Activated CD8-positive, alpha-beta T cell treated with anti-CD3 and anti-CD28 coated beads, Interleukin-2, amount 10 ng/mL, durations not matched to agents 7 days and 5 days (primary cell): ENCODE measurements at regions not wholly inside any gene's neighbourhood (a gene's known extent, or its start where the extent isn't known, plus 50 kb on each side); places are given as distances from the start of the nearest gene placed in this dataset.
"Not testable (repeated sequence)": the region's sequence is repeated elsewhere in the genome, so short reads cannot be mapped to it uniquely, and the experiment has no call there.

Experiments used
- ATAC-seq: fragments of 150-1000 bp; cut with Tn5 transposase; one replicate; pipeline ENCODE4 v1.10.0; 2021; ENCODE audit warnings: moderate library complexity
- CTCF ChIA-PET: fragments of 350-600 bp; sonication (Branson Sonifier 250); formaldehyde crosslinking; loops from one replicate; lab custom pipeline; 2021; ENCODE audit warnings: antibody characterized with exemption; lab: Charles Lee
- POLR2A ChIA-PET: fragments of 350-600 bp; sonication (Branson Sonifier 250); formaldehyde crosslinking; loops from one replicate; lab custom pipeline; 2021; ENCODE audit warnings: antibody characterized with exemption; lab: Charles Lee
- DNase-seq: peaks from one replicate; pipeline ENCODE4 v3.0.0-alpha.2; 2020
- H3K27ac Mint-ChIP-seq: one replicate; pipeline ENCODE4 v1.8.0; 2021; ENCODE audit warnings: mild to moderate bottlenecking, mixed read lengths
- H3K27me3 Mint-ChIP-seq: one replicate; pipeline ENCODE4 v1.8.0; 2021; ENCODE audit warnings: low read depth, mixed read lengths
- H3K36me3 Mint-ChIP-seq: one replicate; pipeline ENCODE4 v1.8.0; 2021; ENCODE audit warnings: low read depth, mixed read lengths
- H3K4me1 Mint-ChIP-seq: one replicate; pipeline ENCODE4 v1.8.0; 2021; ENCODE audit warnings: low read depth, mixed read lengths
- H3K4me3 Mint-ChIP-seq: one replicate; pipeline ENCODE4 v1.8.0; 2021; ENCODE audit warnings: mild to moderate bottlenecking, mixed read lengths
- H3K9me3 Mint-ChIP-seq: one replicate; pipeline ENCODE4 v1.8.0; 2022; ENCODE audit warnings: mixed read lengths; ENCODE audit not compliant: insufficient read depth

DNA sequence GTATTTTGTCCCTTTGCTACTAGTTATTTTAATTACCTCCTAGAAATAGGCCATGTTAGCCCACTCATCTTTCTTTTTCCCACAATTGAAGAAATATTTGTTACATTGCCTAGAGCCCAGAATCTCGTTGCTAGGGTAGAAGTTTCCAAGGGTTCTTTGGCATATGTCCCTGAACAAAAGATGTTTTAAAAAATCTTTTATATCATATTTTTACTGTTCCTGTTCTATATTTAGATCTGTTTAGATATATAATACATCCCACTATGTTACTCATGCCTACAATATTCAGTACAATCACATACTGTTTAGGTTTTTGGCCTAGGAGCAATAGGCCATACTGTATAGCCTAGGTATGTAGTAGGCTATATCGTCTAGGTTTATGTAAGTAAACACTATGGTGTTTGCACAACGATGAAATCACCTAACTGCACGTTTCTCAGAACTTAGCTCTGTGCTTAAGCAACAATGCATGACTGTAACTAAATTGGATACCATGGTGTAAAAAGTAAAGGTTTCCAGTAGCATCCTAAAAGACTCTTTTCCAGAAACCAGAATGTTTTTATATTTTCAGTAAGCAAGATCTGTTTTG lies 236.0 kb upstream of the SLIT2 start:
- no peaks in the 10 kb centered on the region for H3K27me3 Mint-ChIP-seq

DNA sequence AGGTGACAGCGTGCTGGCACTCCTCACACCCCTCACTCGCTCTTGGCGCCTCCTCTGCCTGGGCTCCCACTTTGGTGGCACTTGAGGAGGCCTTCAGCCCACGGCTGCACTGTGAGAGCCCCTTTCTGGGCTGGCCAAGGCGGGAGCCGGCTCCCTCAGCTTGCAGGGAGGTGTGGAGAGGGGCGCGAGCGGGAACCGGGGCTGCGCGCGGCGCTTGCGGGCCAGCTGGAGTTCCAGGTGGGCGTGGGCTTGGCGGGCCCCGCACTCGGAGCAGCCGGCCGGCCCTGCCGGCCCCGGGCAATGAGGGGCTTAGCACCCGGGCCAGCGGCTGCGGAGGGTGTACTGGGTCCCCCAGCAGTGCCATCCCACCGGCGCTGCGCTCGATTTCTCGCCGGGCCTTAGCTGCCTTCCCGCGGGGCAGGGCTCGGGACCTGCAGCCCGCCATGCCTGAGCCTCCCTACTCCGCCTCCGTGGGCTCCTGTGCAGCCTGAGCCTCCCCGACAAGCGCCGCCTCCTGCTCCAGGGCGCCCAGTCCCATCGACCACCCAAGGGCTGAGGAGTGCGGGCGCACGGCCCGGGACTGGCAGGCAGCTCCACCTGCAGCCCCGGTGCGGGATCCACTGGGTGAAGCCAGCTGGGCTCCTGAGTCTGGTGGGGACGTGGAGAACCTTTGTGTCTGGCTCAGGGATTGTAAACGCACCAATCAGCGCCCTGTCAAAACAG lies 247.7 kb upstream of the SLIT2 start:
- DNase-seq, H3K36me3 Mint-ChIP-seq, H3K9me3 Mint-ChIP-seq, H3K27me3 Mint-ChIP-seq, CTCF ChIA-PET, POLR2A ChIA-PET, ATAC-seq, H3K4me1 Mint-ChIP-seq, H3K4me3 Mint-ChIP-seq, H3K27ac Mint-ChIP-seq: not testable (repeated sequence)

More for the DNA sequence above, 236.0 kb upstream of the SLIT2 start:
- ATAC-seq (no peak), DNase-seq (no peak)
- Mint-ChIP-seq H3K4me3 (no peak overlapping the region), H3K4me1 (no peaks in the 10 kb centered on the region), H3K27ac (no peak overlapping the region), H3K9me3 (peaks cover 15% of the 10 kb centered on the region), H3K36me3 (no peaks in the 10 kb centered on the region)
- CTCF ChIA-PET: no interaction called here
- POLR2A ChIA-PET: no interaction called here

DNA sequence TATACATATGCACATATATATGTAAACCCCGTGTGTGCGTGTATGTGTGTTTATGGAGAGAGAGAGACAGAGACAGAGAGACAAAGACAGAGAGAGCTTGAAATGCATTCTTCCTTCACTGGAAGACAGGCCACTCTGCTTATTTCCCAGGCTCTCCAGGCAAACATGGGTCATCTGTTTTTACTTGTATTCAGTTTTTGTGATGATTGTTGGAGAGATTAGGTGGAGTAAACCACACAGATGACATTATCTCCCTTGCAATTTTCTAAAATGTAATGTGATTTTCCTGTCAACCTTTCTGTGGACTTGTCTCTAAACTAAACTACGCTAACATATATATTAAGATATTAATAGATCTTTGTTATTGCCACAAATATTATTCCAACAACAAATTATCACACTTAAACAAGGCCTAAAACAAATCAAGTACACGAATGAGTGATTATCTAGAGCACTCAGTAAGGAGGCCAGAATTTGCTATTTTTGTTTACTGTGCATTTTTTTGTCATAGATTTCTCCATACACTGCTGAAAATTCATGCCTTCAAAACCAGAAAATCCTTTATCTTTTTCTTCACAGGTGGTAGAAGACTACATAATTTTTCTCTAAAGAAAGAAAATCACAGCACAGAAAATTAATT lies 251.8 kb upstream of the SLIT2 start:
- CTCF ChIA-PET: no interaction called here
- POLR2A ChIA-PET: no interaction called here
- no peaks in the 10 kb centered on the region for H3K27me3 Mint-ChIP-seq
- ATAC-seq: no peak
- H3K27ac Mint-ChIP-seq: no peak overlapping the region
- no peak for DNase-seq
- no peaks in the 10 kb centered on the region for H3K4me1 Mint-ChIP-seq
- no peaks in the 10 kb centered on the region for H3K36me3 Mint-ChIP-seq
- peaks cover 3% of the 10 kb centered on the region for H3K9me3 Mint-ChIP-seq
- no peak overlapping the region for H3K4me3 Mint-ChIP-seq

DNA sequence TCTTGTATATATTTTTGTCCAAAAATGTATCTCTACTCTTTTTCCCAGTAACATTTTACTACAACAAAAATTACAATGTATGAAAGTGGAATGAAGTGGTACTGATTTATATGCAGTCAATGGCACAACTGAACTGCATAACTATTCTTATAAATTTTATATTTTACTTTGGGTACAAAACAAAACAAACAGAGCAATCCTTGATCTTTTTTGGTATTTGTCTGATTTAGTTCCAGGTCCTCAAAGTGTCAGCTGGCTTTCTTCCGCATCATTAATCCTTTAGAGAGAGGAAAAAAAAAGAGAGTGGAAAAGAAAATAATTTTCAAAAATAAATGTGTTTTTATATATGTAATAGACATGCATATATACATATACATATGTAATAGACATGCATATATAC lies 252.4 kb upstream of the SLIT2 start:
- CTCF ChIA-PET: no interaction called here
- Mint-ChIP-seq H3K27ac (no peak overlapping the region), H3K4me1 (no peaks in the 10 kb centered on the region), H3K9me3 (no peaks in the 10 kb centered on the region), H3K27me3 (no peaks in the 10 kb centered on the region), H3K36me3 (no peaks in the 10 kb centered on the region), H3K4me3 (no peak overlapping the region)
- DNase-seq (no peak), ATAC-seq (no peak)
- POLR2A ChIA-PET: no interaction called here

DNA sequence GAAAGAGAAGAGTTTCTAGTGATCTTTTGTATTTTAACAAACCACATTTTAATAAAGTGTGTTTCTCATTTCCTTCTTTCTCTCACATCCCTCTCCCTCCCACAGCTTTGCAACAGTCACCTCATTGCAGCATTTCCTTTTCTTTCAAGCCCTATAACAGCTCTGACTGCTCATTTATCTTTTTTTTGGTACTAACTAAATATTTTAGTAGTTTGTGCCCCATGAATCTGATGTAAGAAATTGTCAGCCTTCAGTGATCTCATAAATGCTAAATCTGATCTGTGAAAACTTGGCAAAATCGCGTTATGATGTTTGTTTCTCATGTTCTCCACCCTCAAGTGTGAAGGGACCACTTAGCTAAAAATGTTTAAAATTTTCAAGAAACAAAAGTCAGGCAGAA lies 258.5 kb upstream of the SLIT2 start:
- ChIA-PET POLR2A (no interaction called here), CTCF (no interaction called here)
- H3K36me3 Mint-ChIP-seq: no peaks in the 10 kb centered on the region
- no peak overlapping the region for H3K27ac Mint-ChIP-seq
- no peak for DNase-seq
- no peaks in the 10 kb centered on the region for H3K27me3 Mint-ChIP-seq
- ATAC-seq: no peak
- no peak overlapping the region for H3K4me3 Mint-ChIP-seq
- H3K4me1 Mint-ChIP-seq: no peaks in the 10 kb centered on the region
- peaks cover 7% of the 10 kb centered on the region for H3K9me3 Mint-ChIP-seq

DNA sequence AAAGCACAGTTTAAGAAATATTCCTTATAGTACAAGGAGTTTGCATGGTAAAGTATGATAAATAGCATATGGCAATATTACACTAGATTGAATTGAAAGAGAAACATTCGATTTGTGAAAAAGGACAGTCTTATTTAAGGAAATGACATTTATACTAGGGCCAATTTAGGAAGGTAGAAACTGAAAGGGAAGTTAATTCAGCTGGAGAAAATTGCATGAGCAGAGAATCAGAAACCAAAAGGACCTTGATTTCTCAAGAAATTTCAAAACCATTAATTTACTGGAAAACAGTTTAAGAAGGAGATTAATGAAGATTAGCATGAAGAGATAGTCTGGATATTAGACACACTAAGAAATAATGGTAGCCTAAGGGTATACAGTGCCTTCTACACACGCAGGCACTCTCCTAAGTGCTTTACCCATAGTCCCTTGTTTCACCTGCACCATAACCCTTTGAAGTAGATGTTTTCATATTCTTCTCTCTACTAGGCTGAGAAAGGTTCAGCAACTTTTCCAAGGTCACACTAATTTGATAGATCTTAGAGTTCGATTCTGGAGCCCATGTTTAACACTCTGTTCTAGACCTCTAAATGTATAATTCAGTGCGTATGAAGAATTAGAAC lies 259.1 kb upstream of the SLIT2 start:
- CTCF ChIA-PET: no interaction called here
- DNase-seq: no peak
- ATAC-seq: no peak
- Mint-ChIP-seq H3K9me3 (peaks cover 7% of the 10 kb centered on the region), H3K4me3 (no peak overlapping the region), H3K36me3 (no peaks in the 10 kb centered on the region), H3K27ac (no peak overlapping the region), H3K4me1 (no peaks in the 10 kb centered on the region), H3K27me3 (no peaks in the 10 kb centered on the region)
- POLR2A ChIA-PET: no interaction called here

DNA sequence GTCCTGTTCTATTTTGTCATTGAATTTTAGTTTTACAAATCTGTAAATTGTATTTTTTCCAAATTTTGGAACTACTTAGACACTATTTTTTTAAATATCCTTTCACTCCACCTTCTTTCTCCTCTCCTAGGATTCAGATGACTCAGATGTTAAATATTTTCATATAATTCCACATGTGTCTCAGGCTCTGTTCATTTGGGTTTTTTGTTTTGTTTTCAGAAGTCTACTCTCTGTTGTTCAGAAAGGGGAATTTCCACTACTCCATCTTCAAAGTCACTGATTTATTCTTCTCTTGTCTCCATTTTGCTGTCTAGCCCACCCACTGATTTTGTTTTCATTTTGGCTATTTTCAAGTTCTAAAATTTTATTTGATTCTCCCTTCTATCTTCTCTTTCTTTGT lies 264.0 kb upstream of the SLIT2 start:
- ChIA-PET POLR2A (no interaction called here), CTCF (no interaction called here)
- Mint-ChIP-seq H3K4me1 (no peaks in the 10 kb centered on the region), H3K4me3 (no peak overlapping the region), H3K36me3 (no peaks in the 10 kb centered on the region), H3K27ac (no peak overlapping the region), H3K9me3 (no peaks in the 10 kb centered on the region), H3K27me3 (no peaks in the 10 kb centered on the region)
- ATAC-seq (no peak), DNase-seq (no peak)

DNA sequence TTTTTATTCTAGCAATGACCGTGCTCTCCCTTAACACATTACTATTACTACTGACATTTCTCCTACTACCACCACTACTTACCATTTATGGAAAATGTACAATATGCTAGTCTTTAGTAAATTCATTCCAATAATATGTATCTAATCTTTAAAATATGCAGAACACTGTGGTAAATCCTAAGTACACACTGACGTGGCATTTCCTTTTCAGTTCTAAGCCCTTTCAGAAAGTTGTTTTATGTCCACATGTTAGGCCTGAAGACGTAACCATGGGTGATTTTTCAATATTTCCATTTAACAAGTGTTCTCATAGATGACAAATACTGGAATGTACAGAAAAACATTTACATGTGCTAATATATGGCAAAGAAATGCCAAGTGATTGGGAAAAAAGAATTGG lies 268.6 kb upstream of the SLIT2 start:
- no peaks in the 10 kb centered on the region for H3K36me3 Mint-ChIP-seq
- DNase-seq: no peak
- ChIA-PET CTCF (no interaction called here), POLR2A (no interaction called here)
- H3K27ac Mint-ChIP-seq: no peak overlapping the region
- no peaks in the 10 kb centered on the region for H3K4me1 Mint-ChIP-seq
- H3K27me3 Mint-ChIP-seq: no peaks in the 10 kb centered on the region
- no peak overlapping the region for H3K4me3 Mint-ChIP-seq
- ATAC-seq: no peak
- peaks cover 4% of the 10 kb centered on the region for H3K9me3 Mint-ChIP-seq

DNA sequence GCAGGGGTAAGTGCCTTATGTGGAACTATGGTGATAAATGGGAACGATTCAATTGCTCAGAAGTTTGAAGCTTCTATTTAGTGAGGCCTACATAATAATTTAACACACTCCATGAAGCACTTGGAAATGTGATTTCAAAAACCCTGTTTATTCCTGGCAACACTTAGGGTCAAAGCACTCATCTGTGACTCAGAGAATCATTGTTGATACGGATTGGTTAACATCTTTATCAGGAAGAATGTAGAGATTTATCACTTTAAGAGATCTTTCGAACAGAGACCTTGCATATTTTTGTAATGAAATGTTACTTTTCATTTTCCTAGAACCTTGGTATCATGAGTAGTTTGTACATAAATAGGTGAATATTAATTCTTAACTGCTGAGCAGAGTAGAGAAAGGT lies 269.1 kb upstream of the SLIT2 start:
- POLR2A ChIA-PET: no interaction called here
- H3K27me3 Mint-ChIP-seq: no peaks in the 10 kb centered on the region

DNA sequence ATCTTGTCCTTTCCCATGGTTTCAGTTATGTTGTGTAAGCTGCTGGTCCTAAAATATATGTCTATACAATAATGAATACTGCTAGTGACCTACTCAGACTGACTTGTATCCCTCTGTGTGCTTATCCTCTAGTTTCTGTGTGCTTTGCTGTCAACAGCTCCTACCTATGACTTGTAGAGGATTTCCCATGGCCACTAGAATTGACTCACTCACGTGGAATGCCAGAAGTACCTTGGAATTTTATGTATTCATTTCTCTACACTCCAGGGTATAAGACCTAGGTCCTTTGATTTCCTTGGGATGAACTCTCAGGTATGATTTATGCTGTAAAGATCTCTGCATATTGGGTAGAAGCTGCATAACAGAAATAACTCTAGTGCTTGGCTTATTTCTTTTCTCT lies 279.9 kb upstream of the SLIT2 start:
- no peaks in the 10 kb centered on the region for H3K36me3 Mint-ChIP-seq
- ChIA-PET POLR2A (no interaction called here), CTCF (no interaction called here)
- no peak for DNase-seq
- peaks cover 18% of the 10 kb centered on the region for H3K9me3 Mint-ChIP-seq
- no peak overlapping the region for H3K4me3 Mint-ChIP-seq
- no peaks in the 10 kb centered on the region for H3K4me1 Mint-ChIP-seq
- no peak for ATAC-seq
- no peaks in the 10 kb centered on the region for H3K27me3 Mint-ChIP-seq
- no peak overlapping the region for H3K27ac Mint-ChIP-seq

More for the DNA sequence above, 269.1 kb upstream of the SLIT2 start:
- ATAC-seq: no peak
- H3K4me3 Mint-ChIP-seq: no peak overlapping the region
- H3K4me1 Mint-ChIP-seq: no peaks in the 10 kb centered on the region
- peaks cover 7% of the 10 kb centered on the region for H3K9me3 Mint-ChIP-seq
- no peaks in the 10 kb centered on the region for H3K36me3 Mint-ChIP-seq
- no peak overlapping the region for H3K27ac Mint-ChIP-seq
- CTCF ChIA-PET: no interaction called here
- no peak for DNase-seq

DNA sequence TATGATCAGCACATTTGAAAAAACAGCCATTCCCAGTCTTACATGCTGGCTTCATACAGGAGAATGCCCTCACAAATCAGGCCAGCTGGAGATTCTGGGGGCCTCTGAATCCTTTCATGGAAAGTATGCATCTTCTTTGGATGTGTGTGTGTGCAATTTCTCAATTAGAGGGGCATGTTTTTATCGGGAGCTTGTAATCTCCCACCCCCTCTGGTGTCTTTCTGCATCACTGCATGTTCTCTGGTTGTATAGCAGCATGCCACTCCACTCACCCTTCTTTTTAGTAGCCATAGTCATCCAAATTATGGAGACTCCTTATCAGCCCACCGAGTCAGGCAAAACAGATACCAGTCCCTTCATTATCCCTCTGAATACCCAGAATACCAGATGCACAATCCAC lies 282.2 kb upstream of the SLIT2 start:
- ChIA-PET CTCF (no interaction called here), POLR2A (no interaction called here)
- Mint-ChIP-seq H3K27me3 (no peaks in the 10 kb centered on the region), H3K4me3 (no peak overlapping the region), H3K9me3 (peaks cover 16% of the 10 kb centered on the region), H3K36me3 (no peaks in the 10 kb centered on the region), H3K4me1 (no peaks in the 10 kb centered on the region), H3K27ac (no peak overlapping the region)
- DNase-seq: no peak
- no peak for ATAC-seq

DNA sequence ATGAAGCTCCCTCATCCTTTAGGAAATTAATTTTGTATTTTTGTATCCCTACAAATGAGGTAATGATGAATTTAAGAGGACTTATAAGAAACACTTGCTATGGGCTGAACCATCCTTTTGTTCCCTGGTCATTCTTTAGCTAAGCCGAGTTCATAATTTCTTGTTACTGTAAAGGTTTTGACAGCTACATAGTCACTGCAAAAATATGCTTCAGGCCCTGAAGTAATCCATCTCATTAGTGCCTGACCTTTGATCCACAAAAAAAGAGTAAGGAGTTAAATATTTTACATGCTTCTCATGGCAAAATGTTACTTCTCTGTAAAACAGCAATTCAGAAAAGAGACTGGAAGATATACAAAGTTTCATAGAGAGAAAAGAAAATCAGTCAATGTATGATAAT lies 290.6 kb upstream of the SLIT2 start:
- Mint-ChIP-seq H3K27ac (no peak overlapping the region), H3K27me3 (no peaks in the 10 kb centered on the region), H3K9me3 (peaks cover 3% of the 10 kb centered on the region), H3K36me3 (no peaks in the 10 kb centered on the region), H3K4me3 (no peak overlapping the region), H3K4me1 (no peaks in the 10 kb centered on the region)
- ATAC-seq (no peak), DNase-seq (no peak)
- CTCF ChIA-PET: no interaction called here
- POLR2A ChIA-PET: no interaction called here
